ENCODE measurements at regions not wholly inside any gene's neighbourhood (a gene's known extent, or its start where the extent isn't known, plus 50 kb on each side); places are given as distances from the start of the nearest gene placed in this dataset.

DNA sequence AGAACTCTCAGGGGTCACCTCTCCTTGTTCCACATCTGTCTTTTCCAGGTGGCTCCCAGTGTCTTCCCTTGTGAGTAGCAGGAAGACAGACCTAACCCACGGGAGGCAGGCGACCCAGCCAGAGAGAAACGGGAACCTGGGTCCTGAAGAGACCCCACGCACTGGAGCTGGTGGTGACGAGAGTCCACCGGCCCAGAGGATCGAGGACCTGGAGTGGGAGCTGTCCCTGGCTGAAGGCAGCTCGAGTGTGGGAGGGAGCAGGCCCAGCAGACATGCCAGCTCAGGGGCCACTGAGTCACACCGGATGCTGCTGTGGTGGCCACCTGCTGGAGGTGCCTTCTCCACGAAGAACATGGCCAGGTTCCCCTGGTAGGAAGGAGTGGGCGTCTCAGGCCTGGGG is 66.5 kb upstream of the ATP12A start:
- H3K9me3 Mint-ChIP-seq, result no peaks in the 10 kb centered on the region
- peaks cover 19% of the 10 kb centered on the region for H3K4me1 Mint-ChIP-seq
- no peak overlapping the region for H3K4me3 Mint-ChIP-seq
- TF ChIP-seq, protein P1, sequence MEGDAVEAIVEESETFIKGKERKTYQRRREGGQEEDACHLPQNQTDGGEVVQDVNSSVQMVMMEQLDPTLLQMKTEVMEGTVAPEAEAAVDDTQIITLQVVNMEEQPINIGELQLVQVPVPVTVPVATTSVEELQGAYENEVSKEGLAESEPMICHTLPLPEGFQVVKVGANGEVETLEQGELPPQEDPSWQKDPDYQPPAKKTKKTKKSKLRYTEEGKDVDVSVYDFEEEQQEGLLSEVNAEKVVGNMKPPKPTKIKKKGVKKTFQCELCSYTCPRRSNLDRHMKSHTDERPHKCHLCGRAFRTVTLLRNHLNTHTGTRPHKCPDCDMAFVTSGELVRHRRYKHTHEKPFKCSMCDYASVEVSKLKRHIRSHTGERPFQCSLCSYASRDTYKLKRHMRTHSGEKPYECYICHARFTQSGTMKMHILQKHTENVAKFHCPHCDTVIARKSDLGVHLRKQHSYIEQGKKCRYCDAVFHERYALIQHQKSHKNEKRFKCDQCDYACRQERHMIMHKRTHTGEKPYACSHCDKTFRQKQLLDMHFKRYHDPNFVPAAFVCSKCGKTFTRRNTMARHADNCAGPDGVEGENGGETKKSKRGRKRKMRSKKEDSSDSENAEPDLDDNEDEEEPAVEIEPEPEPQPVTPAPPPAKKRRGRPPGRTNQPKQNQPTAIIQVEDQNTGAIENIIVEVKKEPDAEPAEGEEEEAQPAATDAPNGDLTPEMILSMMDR (conservative IDR thresholded peaks at IDR 0.05), result no peak
- no peaks in the 10 kb centered on the region for H3K36me3 Mint-ChIP-seq (ENCODE audit: low read depth)
- DNase-seq (ENCODE audit: low read depth, low spot score), result no peak
- no peaks in the 10 kb centered on the region for H3K27me3 Mint-ChIP-seq (ENCODE audit: low read depth)
- no peak overlapping the region for H3K27ac Mint-ChIP-seq (ENCODE audit: unreplicated experiment)

DNA sequence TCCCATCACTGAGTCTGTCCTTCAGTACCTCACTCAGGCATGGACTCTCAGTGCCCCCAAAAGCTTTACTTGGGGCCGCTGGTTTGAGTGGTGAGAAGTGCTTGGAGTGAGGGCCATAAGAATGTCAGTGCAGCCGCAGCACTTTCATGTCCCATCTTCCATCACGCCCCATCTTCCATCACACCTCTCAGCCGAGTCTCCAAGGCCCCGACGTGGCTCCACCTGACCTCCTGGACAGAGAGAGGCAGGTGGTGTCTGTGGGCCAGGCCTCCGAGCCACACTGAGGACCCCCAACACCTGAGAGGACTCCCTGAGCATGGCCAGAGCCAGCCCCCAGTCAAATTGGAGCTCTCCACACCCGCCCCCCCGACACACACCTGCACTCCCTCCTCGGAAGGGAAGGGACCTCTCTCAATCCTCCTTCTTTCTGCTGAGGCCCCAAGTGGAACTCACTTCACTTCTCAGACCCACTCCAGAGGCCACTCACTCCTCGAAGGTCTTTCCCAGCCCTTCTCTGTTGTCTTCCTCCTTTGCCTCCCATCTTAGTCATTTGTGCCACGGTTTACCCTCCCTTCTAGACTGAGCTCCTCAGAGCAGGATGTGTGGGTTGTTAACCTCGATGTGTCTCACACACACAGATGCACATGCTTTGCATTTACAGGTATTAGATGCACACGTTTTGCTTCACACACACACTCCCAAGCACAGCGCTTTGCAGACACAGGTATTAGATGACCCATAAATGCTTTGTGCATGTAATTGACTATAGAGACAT is 65.7 kb upstream of the ATP12A start:
- Mint-ChIP-seq H3K36me3 (ENCODE audit: low read depth) (no peaks in the 10 kb centered on the region), H3K27ac (ENCODE audit: unreplicated experiment) (peak overlapping the region; percentile 1), H3K9me3 (no peaks in the 10 kb centered on the region), H3K4me3 (no peak overlapping the region), H3K27me3 (ENCODE audit: low read depth) (no peaks in the 10 kb centered on the region), H3K4me1 (peaks cover 19% of the 10 kb centered on the region)
- TF ChIP-seq, protein P1 (conservative IDR thresholded peaks at IDR 0.05), result no peak
- DNase-seq (ENCODE audit: low read depth, low spot score), result no peak

DNA sequence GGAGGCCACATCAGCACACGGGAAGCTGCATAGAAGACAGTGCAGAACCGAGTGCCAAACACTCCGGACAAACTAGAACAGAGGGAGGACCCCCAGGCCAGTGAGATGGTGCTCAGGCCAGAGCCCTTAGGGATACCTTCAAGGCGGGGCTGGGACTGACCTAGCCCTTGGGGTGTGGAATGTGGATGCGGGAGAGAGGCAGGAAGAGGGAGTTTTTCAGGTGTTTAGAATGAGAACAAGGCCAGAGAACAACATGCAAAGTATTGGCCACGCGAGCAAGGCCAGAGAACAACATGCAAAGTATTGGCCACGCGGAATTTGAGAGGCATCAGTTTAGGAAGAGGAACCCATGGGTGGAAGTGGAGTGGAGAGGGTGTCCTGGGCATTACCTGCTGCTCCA is 65.1 kb upstream of the ATP12A start:
- H3K4me1 Mint-ChIP-seq, result peaks cover 19% of the 10 kb centered on the region
- no peak overlapping the region for H3K4me3 Mint-ChIP-seq

DNA sequence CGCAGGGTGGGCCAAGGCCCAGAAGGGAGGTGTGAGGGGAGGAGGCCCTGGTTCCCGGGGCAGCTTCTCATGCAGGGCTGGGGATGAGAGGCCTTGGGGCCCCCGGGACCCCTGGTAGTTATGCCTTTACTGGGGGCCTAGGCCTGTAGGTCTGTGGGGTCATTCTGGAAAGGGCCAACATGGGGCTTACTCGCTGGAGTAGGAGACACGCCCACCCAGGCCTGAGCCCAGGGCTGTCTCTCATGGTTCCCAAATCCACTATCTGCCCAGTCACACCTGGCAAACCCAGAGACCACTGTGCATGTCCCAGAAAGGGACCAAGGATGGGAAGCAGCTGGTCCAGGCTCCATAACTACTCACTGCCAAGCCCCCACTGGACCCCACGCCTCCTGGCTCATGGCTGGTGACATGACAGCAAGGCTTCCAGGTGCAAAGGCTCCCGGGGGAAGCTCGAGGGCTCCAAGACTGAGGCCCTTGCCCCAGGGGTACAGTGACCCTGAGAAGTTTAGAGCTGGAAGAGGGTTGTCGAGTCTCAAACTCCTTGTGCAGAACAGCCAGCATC is 64.2 kb upstream of the ATP12A start:
- Mint-ChIP-seq H3K27me3 (ENCODE audit: low read depth) (no peaks in the 10 kb centered on the region), H3K9me3 (no peaks in the 10 kb centered on the region), H3K36me3 (ENCODE audit: low read depth) (no peaks in the 10 kb centered on the region), H3K4me3 (no peak overlapping the region), H3K27ac (ENCODE audit: unreplicated experiment) (peak overlapping the region; percentile 93), H3K4me1 (peaks cover 19% of the 10 kb centered on the region)
- TF ChIP-seq, protein P1 (conservative IDR thresholded peaks at IDR 0.05), result no peak
- DNase-seq (ENCODE audit: low read depth, low spot score), result no peak

More for the DNA sequence above, 65.1 kb upstream of the ATP12A start:
- Mint-ChIP-seq H3K27ac (ENCODE audit: unreplicated experiment) (peak overlapping the region; percentile 1), H3K36me3 (ENCODE audit: low read depth) (no peaks in the 10 kb centered on the region), H3K9me3 (no peaks in the 10 kb centered on the region), H3K27me3 (ENCODE audit: low read depth) (no peaks in the 10 kb centered on the region)
- TF ChIP-seq, protein P1 (conservative IDR thresholded peaks at IDR 0.05), result no peak
- DNase-seq (ENCODE audit: low read depth, low spot score), result no peak

DNA sequence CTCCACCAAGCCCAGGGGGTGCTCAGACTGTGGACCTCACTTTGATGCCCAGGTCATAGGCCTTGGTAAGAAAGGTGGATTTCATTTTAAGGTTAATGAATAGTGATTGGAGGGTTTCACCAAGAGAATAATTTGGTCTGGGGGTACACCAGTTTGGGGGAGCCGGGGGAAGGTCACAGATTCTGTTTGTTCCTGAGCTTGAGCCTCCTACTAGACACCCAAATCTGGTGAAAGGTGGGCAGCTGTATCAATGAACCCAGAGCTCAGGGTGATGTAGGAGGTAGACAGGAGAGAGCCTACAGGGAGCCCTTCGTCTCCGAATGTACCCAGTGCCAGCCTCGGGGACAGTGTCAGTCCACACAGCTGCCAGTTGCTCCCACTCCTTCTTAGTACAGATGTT is 63.7 kb upstream of the ATP12A start:
- Mint-ChIP-seq H3K9me3 (no peaks in the 10 kb centered on the region), H3K27ac (ENCODE audit: unreplicated experiment) (no peak overlapping the region), H3K36me3 (ENCODE audit: low read depth) (no peaks in the 10 kb centered on the region), H3K4me1 (peaks cover 19% of the 10 kb centered on the region), H3K27me3 (ENCODE audit: low read depth) (no peaks in the 10 kb centered on the region), H3K4me3 (no peak overlapping the region)
- no peak for DNase-seq (ENCODE audit: low read depth, low spot score)
- TF ChIP-seq, protein P1 (conservative IDR thresholded peaks at IDR 0.05), result no peak
